HEK293 (cell line): ENCODE measurements at regions not wholly inside any gene's neighbourhood (a gene's known extent, or its start where the extent isn't known, plus 50 kb on each side); places are given as distances from the start of the nearest gene placed in this dataset.
"Not testable (repeated sequence)": the region's sequence is repeated elsewhere in the genome, so short reads cannot be mapped to it uniquely, and the experiment has no call there.

ENCODE experiments used
- CTCF ChIA-PET: fragments of 350-600 bp; formaldehyde crosslinking; extraction: SDS; loops from one replicate; lab custom pipeline; 2021; ENCODE audit warnings: antibody characterized with exemption; lab: Yijun Ruan, JAX
- POLR2A ChIA-PET: fragments of 300-600 bp; formaldehyde crosslinking; extraction: SDS; loops from one replicate; lab custom pipeline; 2020; ENCODE audit warnings: antibody characterized with exemption, inconsistent platforms; lab: Yijun Ruan, JAX
- H3K27ac ChIP-seq: fragments of 200-500 bp; sonication (Bioruptor generic); 2 replicates; pipeline ENCODE4 v1.5.1; 2014; ENCODE audit warnings: low read depth, low read length, control low read depth, inconsistent platforms; ENCODE audit errors: extremely low read depth
- H3K36me3 ChIP-seq, 2 experiments: fragments of 200-500 bp in 1 of 2; sonication (Bioruptor generic) in 1 of 2; 1 replicate in 1 of 2; 2 replicates in 1 of 2; pipeline ENCODE4 v1.5.1; 2014 to 2017; ENCODE audit warnings: inconsistent platforms in 2 of 2, low read length in 2 of 2; ENCODE audit not compliant: control insufficient read depth in 2 of 2, insufficient read depth in 1 of 2
- H3K4me1 ChIP-seq: fragments of 200-500 bp; sonication (Bioruptor generic); 2 replicates; pipeline ENCODE4 v1.5.1; 2014; ENCODE audit warnings: mild to moderate bottlenecking, low read length, inconsistent platforms; ENCODE audit not compliant: control insufficient read depth, insufficient read depth
- H3K4me3 ChIP-seq: 2 replicates; pipeline ENCODE4 v1.5.1; 2011; ENCODE audit warnings: low read depth, mild to moderate bottlenecking, control low read depth, low read length, moderate library complexity
- H3K9me3 ChIP-seq: fragments of 200-500 bp; sonication (Bioruptor generic); 2 replicates; pipeline ENCODE4 v1.5.1; 2014; ENCODE audit warnings: low read depth, low read length, inconsistent platforms; ENCODE audit not compliant: control insufficient read depth, insufficient read depth
- HOXD13 ChIP-seq: sonication (generic); formaldehyde crosslinking; IDR thresholded peaks from 2 replicates; pipeline ENCODE4 v1.8.0; 2022; ENCODE audit warnings: missing genetic modification reagents, borderline replicate concordance
- ZFP3 ChIP-seq: fragments of 450-650 bp; formaldehyde crosslinking; IDR thresholded peaks from 2 replicates; pipeline ENCODE4 v1.5.1; 2016; ENCODE audit warnings: low read depth, missing biosample characterization, missing genetic modification characterization
- ZNF175 ChIP-seq: fragments of 450-650 bp; formaldehyde crosslinking; IDR thresholded peaks from 2 replicates; pipeline ENCODE4 v1.5.1; 2016; ENCODE audit warnings: missing biosample characterization, missing genetic modification characterization
- ZNF2 ChIP-seq: fragments of 450-650 bp; formaldehyde crosslinking; IDR thresholded peaks from 2 replicates; pipeline ENCODE4 v1.5.1; 2016; ENCODE audit warnings: missing biosample characterization, missing genetic modification characterization
- ZNF221 ChIP-seq: fragments of 450-650 bp; formaldehyde crosslinking; IDR thresholded peaks from 2 replicates; pipeline ENCODE4 v1.5.1; 2017; ENCODE audit warnings: missing biosample characterization, missing genetic modification characterization, borderline replicate concordance
- ZNF292 ChIP-seq: fragments of 450-650 bp; formaldehyde crosslinking; IDR thresholded peaks from 2 replicates; pipeline ENCODE4 v1.5.1; 2016; ENCODE audit warnings: low read depth, missing biosample characterization, missing genetic modification characterization, borderline replicate concordance
- ZNF394 ChIP-seq: fragments of 450-650 bp; formaldehyde crosslinking; IDR thresholded peaks from 2 replicates; pipeline ENCODE4 v1.5.1; 2016; ENCODE audit warnings: missing biosample characterization, missing genetic modification characterization, mild to moderate bottlenecking, moderate library complexity, borderline replicate concordance
- ZNF433 ChIP-seq: fragments of 450-650 bp; formaldehyde crosslinking; IDR thresholded peaks from 2 replicates; pipeline ENCODE4 v1.5.1; 2016; ENCODE audit warnings: missing biosample characterization, missing genetic modification characterization, low read depth
- ZNF48 ChIP-seq: fragments of 450-650 bp; formaldehyde crosslinking; IDR thresholded peaks from 2 replicates; pipeline ENCODE4 v1.5.1; 2016; ENCODE audit warnings: missing biosample characterization, missing genetic modification characterization
- ZNF555 ChIP-seq: fragments of 450-650 bp; formaldehyde crosslinking; conservative IDR thresholded peaks from 2 replicates; pipeline ENCODE4 v1.5.1; 2017; ENCODE audit warnings: missing biosample characterization, mild to moderate bottlenecking, missing genetic modification characterization, inconsistent platforms
- ZNF621 ChIP-seq: fragments of 450-650 bp; formaldehyde crosslinking; IDR thresholded peaks from 2 replicates; pipeline ENCODE4 v1.5.1; 2017; ENCODE audit warnings: missing biosample characterization, missing genetic modification characterization
- ZNF629 ChIP-seq: fragments of 450-650 bp; formaldehyde crosslinking; IDR thresholded peaks from 2 replicates; pipeline ENCODE4 v1.5.1; 2017; ENCODE audit warnings: missing biosample characterization, missing genetic modification characterization
- ZNF677 ChIP-seq: fragments of 450-650 bp; IDR thresholded peaks from 2 replicates; pipeline ENCODE4 v1.5.0; 2018; ENCODE audit warnings: missing biosample characterization, mild to moderate bottlenecking, missing genetic modification characterization, moderate library complexity
- ZNF777 ChIP-seq: fragments of 450-650 bp; formaldehyde crosslinking; IDR thresholded peaks from 2 replicates; pipeline ENCODE4 v1.5.1; 2017; ENCODE audit warnings: missing biosample characterization, missing genetic modification characterization, borderline replicate concordance
- ZSCAN16 ChIP-seq: fragments of 450-650 bp; formaldehyde crosslinking; IDR thresholded peaks from 2 replicates; pipeline ENCODE4 v1.5.1; 2016; ENCODE audit warnings: missing biosample characterization, missing genetic modification characterization
- TF ChIP-seq, protein P1 (sequence below): fragments of 450-650 bp; formaldehyde crosslinking; IDR thresholded peaks from 2 replicates; pipeline ENCODE4 v1.5.1; 2016; ENCODE audit warnings: missing biosample characterization, missing genetic modification characterization
- TF ChIP-seq, protein P2 (sequence below): fragments of 450-650 bp; formaldehyde crosslinking; conservative IDR thresholded peaks from 2 replicates; pipeline ENCODE4 v1.5.1; 2016; ENCODE audit warnings: low read depth, missing biosample characterization, missing genetic modification characterization
- TF ChIP-seq, protein P3 (sequence below): fragments of 450-650 bp; formaldehyde crosslinking; IDR thresholded peaks from 2 replicates; pipeline ENCODE4 v1.5.1; 2016; ENCODE audit warnings: missing biosample characterization, missing genetic modification characterization

DNA sequence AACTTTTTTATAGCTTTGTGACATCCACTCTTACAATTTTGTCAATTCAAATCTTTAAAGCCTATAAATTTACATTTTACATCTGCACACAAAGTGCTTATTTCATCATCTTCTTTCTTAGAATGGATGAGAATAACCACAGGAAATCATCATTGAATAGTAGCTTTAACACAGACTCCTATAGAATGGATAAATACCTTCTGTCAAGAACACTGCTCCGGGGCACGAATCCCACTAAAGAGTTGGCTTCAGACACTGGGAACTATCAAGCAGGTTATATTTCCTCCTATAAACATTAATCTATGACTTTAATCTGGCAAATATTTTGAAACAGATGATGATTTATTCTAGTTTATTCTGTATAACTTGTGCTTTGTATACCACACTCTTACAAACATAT, 269.7 kb upstream of the TPK1 start:
- H3K4me1 ChIP-seq: no peaks in the 10 kb centered on the region

DNA sequence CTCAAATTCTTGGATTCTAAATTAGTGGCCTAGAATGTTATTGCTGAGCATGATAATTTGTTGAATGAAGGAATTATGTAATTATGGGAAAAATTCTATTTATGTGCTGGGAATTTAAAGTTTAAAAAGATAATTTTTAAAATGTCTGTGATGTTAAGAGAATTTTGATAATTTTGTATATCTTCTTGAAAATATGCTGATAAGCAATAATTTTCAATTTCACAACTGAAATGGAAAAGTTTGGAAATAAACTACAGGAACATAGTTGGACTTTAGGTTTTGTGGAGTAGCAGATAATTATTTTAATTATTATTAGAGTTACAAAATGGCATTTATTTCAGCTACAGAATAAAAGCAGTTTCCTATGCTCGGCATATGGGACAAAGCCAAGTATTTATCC, 268.5 kb upstream of the TPK1 start:
- POLR2A ChIA-PET: no interaction called here
- Histone ChIP-seq H3K9me3 (no peaks in the 10 kb centered on the region), H3K36me3 (no peaks in the 10 kb centered on the region), H3K4me3 (no peak overlapping the region), H3K27ac (no peak overlapping the region), H3K4me1 (no peaks in the 10 kb centered on the region)
- CTCF ChIA-PET: no interaction called here
- TF ChIP-seq ZNF292 (tag by site-specific recombination): no peak

More for the DNA sequence above, 269.7 kb upstream of the TPK1 start:
- H3K36me3 ChIP-seq: no peaks in the 10 kb centered on the region
- no peak overlapping the region; the same call in 1 of the 2 replicates for H3K27ac ChIP-seq
- H3K4me3 ChIP-seq: no peak overlapping the region
- POLR2A ChIA-PET: no interaction called here
- TF ChIP-seq, protein P1, sequence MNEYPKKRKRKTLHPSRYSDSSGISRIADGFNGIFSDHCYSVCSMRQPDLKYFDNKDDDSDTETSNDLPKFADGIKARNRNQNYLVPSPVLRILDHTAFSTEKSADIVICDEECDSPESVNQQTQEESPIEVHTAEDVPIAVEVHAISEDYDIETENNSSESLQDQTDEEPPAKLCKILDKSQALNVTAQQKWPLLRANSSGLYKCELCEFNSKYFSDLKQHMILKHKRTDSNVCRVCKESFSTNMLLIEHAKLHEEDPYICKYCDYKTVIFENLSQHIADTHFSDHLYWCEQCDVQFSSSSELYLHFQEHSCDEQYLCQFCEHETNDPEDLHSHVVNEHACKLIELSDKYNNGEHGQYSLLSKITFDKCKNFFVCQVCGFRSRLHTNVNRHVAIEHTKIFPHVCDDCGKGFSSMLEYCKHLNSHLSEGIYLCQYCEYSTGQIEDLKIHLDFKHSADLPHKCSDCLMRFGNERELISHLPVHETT (tag by site-specific recombination): no peak
- TF ChIP-seq ZNF777 (tag by site-specific recombination) (no peak), ZNF175 (tag by site-specific recombination) (no peak), ZNF2 (tag by site-specific recombination) (no peak), ZNF221 (tag by site-specific recombination) (no peak), ZNF555 (tag by site-specific recombination) (no peak), ZNF677 (tag by site-specific recombination) (no peak), ZFP3 (tag by site-specific recombination) (no peak)
- TF ChIP-seq, protein P2, sequence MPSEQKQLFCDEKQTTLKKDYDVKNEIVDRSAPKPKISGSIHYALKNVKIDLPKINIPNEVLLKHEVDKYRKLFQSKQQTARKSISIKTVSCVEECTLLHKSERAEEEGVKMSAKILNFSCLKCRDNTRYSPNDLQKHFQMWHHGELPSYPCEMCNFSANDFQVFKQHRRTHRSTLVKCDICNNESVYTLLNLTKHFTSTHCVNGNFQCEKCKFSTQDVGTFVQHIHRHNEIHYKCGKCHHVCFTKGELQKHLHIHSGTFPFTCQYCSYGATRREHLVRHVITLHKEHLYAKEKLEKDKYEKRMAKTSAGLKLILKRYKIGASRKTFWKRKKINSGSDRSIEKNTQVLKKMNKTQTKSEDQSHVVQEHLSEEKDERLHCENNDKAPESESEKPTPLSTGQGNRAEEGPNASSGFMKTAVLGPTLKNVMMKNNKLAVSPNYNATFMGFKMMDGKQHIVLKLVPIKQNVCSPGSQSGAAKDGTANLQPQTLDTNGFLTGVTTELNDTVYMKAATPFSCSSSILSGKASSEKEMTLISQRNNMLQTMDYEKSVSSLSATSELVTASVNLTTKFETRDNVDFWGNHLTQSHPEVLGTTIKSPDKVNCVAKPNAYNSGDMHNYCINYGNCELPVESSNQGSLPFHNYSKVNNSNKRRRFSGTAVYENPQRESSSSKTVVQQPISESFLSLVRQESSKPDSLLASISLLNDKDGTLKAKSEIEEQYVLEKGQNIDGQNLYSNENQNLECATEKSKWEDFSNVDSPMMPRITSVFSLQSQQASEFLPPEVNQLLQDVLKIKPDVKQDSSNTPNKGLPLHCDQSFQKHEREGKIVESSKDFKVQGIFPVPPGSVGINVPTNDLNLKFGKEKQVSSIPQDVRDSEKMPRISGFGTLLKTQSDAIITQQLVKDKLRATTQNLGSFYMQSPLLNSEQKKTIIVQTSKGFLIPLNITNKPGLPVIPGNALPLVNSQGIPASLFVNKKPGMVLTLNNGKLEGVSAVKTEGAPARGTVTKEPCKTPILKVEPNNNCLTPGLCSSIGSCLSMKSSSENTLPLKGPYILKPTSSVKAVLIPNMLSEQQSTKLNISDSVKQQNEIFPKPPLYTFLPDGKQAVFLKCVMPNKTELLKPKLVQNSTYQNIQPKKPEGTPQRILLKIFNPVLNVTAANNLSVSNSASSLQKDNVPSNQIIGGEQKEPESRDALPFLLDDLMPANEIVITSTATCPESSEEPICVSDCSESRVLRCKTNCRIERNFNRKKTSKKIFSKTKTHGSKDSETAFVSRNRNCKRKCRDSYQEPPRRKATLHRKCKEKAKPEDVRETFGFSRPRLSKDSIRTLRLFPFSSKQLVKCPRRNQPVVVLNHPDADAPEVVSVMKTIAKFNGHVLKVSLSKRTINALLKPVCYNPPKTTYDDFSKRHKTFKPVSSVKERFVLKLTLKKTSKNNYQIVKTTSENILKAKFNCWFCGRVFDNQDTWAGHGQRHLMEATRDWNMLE: no peak
- TF ChIP-seq, all 188 proteins: peak for 0
- CTCF ChIA-PET: no interaction called here
- no peaks in the 10 kb centered on the region for H3K9me3 ChIP-seq

DNA sequence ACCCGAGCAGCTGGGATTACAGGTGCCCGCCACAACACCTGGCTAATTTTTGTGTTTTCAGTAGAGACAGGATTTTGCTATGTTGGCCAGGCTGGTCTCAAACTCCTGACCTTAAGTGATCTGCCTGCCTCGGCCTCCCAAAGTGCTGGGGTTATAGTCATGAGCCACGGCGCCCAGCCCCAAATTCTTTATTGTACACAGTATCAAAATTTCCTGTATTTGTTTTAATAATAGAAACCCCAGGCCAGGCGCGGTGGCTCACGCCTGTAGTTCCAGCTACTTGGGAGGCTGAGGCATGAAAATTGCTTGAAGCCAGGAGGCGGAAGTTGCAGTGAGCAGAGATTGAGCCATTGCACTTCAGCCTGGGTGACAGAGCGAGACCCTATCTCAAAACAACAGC, 266.3 kb upstream of the TPK1 start:
- H3K4me1 ChIP-seq, H3K36me3 ChIP-seq, H3K4me3 ChIP-seq, H3K9me3 ChIP-seq, POLR2A ChIA-PET, H3K27ac ChIP-seq, CTCF ChIA-PET: not testable (repeated sequence)

DNA sequence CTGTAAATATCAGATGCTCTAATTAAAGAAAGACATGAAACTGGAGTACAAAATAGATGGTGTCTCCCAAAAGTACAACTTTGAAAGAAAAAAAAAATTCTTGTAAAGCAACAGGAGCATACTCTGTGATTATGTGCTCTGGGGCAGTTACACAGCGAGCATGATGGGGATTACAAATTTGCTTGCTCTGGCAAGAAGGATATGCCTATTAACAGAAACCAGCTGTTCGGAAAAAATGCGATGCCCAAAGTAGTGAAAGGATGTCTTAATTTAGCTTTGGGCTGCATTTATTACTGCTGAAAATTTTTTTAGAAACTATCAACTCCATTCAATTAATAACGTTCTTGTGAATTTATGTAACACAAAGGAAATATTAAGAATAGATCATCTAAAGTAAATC, 256.9 kb upstream of the TPK1 start:
- no peak overlapping the region for H3K27ac ChIP-seq
- H3K4me3 ChIP-seq: no peak overlapping the region
- H3K9me3 ChIP-seq: no peaks in the 10 kb centered on the region
- TF ChIP-seq ZNF621 (tag by site-specific recombination) (no peak), ZNF433 (tag by site-specific recombination) (no peak), ZSCAN16 (tag by site-specific recombination) (no peak), ZNF394 (tag by site-specific recombination) (no peak), HOXD13 (CRISPR knock-in tag) (no peak), ZNF48 (tag by site-specific recombination) (no peak), ZNF292 (tag by site-specific recombination) (no peak), ZNF629 (tag by site-specific recombination) (no peak)
- TF ChIP-seq, protein P3, sequence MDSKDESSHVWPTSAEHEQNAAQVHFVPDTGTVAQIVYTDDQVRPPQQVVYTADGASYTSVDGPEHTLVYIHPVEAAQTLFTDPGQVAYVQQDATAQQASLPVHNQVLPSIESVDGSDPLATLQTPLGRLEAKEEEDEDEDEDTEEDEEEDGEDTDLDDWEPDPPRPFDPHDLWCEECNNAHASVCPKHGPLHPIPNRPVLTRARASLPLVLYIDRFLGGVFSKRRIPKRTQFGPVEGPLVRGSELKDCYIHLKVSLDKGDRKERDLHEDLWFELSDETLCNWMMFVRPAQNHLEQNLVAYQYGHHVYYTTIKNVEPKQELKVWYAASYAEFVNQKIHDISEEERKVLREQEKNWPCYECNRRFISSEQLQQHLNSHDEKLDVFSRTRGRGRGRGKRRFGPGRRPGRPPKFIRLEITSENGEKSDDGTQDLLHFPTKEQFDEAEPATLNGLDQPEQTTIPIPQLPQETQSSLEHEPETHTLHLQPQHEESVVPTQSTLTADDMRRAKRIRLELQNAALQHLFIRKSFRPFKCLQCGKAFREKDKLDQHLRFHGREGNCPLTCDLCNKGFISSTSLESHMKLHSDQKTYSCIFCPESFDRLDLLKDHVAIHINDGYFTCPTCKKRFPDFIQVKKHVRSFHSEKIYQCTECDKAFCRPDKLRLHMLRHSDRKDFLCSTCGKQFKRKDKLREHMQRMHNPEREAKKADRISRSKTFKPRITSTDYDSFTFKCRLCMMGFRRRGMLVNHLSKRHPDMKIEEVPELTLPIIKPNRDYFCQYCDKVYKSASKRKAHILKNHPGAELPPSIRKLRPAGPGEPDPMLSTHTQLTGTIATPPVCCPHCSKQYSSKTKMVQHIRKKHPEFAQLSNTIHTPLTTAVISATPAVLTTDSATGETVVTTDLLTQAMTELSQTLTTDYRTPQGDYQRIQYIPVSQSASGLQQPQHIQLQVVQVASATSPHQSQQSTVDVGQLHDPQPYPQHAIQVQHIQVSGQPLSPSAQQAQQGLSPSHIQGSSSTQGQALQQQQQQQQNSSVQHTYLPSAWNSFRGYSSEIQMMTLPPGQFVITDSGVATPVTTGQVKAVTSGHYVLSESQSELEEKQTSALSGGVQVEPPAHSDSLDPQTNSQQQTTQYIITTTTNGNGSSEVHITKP (tag by site-specific recombination): no peak
- TF ChIP-seq, all 188 proteins: peak for 0
- Histone ChIP-seq H3K4me1 (no peaks in the 10 kb centered on the region), H3K36me3 (no peaks in the 10 kb centered on the region)
- POLR2A ChIA-PET: no interaction called here
- CTCF ChIA-PET: no interaction called here
